Activated CD8-positive, alpha-beta memory T cell treated with anti-CD3 and anti-CD28 coated beads for 24 hours (primary cell): ENCODE measurements at regions not wholly inside any gene's neighbourhood (a gene's known extent, or its start where the extent isn't known, plus 50 kb on each side); places are given as distances from the start of the nearest gene placed in this dataset.
"Not testable (repeated sequence)": the region's sequence is repeated elsewhere in the genome, so short reads cannot be mapped to it uniquely, and the experiment has no call there.

ENCODE experiments used
- DNase-seq: peaks from one replicate; pipeline ENCODE4 v3.0.0-alpha.2; 2020

DNA sequence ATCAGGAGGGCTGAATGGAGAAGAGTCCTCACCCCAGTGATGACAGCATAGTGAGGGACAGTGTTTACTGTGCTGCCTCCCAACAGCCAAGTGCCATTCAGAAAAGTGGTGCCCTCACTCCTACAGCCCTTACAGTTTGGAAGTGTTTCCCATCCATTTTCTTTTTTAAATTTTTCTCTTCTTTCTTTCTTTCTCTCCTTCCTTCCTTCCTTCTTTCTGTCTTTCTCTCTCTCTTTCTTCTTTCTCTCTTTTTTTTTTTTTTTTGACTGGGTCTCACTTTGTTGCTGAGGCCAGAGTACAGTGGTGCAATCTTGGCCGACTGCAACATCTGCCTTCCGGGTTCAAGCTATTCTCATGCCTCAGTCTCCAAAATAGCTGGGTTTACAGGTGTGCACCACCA, 755.3 kb downstream of the UQCRFS1 start:
- DNase-seq, result no peak

DNA sequence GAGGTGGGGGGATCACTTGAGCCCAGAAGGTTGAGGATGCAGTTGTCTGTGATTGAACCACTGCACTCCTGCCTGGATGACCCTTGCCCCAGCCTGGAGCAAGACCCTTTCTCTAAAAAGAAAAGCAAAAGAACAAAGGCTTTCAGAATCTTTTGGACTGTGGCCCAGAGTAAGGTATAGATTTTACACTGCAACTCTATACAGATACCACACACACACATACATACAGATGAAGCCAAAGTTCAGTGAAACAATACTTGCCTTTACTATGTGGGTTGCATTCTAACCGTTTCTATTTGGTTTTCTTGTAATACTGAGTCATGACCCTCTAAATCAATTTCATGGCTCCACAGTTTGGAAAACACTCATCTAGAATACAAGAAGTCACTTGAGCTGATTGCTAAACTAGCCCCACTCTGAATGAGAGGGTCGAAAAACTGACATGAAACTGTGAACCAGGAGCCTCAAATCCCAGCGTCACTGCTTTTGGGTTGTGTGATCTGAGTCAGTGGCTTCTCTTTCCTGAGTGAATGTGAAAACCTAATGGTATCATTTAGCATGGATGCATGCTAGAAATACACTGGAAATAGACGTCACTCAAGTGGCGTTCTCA, 756.1 kb downstream of the UQCRFS1 start:
- DNase-seq, result no peak

DNA sequence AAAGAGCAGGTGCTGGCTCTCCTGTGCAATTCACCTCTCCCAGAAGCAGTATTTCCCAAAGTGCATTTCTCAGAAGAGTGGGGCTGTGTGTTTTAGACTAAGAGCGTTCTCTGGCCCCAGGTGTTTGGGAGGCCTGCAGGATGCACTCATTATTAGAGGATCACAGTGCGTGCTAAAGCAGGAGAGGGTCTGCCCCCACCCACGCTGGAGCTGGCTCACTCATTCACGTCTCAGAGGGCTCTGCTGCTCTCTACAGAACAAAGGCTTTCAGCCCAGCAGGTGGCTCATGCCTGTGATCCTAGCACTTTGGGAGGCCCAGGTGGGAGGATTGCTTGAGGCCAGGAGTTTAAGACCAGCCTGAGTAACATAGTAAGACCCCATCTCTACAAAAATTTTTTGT, 756.7 kb downstream of the UQCRFS1 start:
- DNase-seq, result no peak

DNA sequence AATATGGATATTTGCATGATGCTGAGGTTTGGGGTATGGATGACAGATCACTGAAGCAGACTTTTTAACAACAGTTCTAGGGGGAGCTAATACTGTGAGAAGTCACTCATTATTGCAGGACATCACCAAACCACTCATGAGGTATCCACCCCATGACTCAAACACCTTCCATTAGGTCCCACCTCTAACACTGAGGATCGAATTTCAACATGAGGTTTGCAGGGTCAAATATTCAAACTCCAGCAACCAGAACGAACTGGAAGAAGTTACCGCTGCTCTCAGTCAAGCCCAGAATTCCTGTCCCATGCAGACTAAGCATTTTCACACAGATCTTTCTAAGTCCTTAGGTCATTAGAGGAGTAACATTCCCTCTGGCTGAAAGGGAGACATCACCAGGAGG, 758.9 kb downstream of the UQCRFS1 start:
- DNase-seq, result no peak

DNA sequence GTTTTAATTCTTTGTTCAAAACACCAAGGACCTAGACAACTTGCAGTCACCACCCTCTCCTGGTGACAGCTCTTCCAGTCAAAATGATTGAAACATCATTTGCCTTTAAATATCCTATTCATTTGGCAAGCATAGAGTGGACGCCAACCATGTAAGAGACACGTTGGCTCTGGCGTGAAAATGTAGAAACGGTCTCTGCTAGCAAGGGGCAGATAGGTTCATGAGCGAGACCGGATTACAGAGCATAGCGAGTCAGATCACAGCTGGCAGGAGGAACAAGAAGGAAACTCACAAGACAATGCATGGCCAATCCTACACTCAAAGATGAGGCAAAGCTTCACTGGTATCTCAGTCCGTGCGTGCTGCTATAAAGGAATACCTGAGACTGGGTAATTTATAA, 759.5 kb downstream of the UQCRFS1 start:
- no peak for DNase-seq

DNA sequence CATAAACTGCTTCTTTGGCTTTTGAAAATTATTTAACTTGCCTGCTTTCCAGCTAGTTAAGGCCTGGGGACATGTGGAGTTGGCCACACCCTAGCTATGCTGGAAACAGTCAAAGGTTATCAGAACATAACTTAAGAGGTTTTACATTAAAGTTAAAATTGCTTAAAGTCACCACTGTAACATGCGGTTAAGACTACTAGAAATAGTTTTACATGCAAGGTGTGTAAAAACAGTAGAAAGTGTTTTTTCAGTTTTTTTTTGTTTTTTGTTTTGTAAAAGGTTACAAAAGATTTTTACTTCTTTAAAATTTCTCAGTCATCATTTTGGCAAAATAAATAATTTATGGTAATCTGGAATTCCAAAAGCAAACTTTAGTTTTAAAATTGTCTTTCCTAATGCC, 763.1 kb downstream of the UQCRFS1 start:
- no peak for DNase-seq

DNA sequence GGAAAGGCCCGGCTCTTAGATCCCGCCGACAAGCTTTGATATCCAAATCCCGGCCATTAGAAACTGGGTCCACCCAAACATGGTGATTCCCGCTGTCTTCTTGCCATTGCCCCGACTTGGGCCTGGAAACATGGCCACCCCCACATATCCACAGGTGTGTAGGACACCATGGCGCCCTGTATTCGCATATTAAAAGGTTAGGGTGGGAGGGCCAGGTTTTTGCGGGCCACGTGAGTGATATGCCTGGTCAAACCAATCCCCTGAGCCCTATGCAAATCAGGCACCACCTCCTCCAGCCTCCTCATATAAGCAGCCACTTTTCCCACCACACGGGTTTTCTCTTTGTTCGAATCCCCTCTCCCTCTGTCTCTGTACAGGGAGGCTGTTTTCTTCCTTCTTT, 766.4 kb downstream of the UQCRFS1 start:
- no peak for DNase-seq

DNA sequence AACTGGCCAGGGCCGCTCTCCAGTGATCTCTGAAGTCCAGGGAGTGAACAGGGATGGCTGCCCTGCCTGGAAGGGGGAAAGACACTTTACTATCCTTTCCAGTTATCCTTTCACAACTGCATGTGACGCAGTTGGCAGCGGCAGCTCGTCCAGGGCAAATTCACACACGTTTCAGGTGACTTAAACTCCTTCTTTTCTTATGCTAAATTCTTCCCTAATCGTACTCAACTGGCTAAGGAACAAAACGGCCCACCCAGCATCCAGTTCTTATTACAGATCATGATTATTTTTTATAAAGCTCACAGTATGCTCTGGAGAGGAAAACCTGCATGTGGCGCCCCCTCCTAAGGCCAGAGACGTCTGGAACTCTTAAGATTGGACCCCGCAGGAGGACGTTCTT, 767.1 kb downstream of the UQCRFS1 start:
- DNase-seq, result no peak

DNA sequence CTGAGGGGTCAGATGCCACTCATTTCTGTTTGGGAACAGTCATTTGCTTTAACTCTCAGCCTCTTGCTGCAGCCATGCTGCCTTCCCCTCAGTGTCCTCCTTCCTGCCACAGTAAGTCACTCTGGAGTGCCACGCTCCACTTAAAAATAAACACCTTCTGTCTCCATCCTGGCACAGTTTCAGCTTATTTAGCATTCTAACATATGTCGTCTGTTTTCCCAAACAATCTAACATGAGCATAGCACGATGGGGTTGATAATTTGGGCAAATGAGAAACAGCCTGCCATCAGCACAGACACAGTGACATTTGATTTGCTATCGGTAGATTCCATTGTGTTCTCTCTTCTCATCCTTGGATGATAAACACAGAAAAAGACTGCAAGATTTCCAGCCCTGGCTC, 768.6 kb downstream of the UQCRFS1 start:
- no peak for DNase-seq

DNA sequence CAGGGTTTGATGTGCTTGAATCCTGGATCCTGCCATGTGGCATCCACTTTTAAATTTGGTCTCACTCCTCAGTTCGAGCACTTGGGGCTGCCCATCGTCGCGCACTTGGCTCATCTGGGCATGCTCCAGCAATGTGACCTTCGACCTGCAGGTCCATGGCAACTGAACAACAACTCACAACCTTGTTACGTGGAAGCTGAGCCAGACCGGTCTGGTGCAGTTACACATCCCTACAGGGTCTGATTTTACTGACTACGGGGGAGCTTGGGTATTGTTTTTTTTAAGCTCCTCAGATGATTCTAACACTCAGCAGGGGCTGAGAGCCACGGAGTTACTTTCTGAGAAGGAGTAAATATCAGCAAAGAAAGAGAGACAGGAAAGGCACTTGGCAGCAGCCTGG, 769.6 kb downstream of the UQCRFS1 start:
- DNase-seq, result no peak

DNA sequence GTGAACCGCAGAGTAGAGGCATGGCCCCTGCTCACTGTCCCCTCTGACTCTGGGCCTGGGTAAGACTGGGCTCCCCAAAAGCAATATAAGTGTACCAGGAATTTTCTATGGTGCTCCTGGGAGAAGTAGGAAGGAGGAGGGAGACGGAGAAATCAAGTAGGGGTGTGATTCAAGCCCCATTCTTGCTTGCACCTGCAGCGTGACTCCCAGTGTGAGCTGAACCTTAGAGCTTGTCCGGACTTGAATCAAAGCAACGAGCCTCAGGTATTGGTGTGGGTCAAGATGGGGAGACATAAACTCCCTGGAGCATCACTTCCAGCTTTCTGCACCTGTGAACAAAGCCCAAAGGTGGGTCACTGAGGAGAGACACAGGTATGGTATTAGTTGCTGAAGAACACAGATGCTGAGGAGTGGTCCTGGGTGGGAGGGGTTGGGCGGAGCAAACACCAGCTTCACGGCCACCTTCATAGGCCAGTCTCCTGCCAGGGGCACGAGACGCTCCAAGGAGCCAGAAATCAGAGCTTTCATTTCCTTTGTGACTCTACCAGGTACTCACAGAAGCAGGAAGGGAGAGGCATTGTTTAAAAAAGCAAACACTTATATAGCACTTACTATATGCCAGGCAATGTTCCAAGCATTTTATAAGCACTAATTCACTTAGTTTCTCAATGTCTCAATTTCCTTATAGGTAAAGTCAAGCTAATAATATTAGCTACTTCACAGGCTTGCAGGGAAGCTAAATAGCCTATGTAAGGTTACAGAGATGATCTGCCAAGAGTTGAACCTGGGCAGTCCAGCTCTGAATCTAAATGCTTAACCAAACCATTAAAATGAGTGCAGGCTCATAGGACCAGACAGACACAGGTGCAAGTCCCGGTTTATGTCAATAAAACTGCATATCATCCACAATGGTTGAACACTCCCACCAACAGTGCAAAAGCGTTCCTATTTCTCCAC, 775.3 kb downstream of the UQCRFS1 start:
- DNase-seq, result no peak

DNA sequence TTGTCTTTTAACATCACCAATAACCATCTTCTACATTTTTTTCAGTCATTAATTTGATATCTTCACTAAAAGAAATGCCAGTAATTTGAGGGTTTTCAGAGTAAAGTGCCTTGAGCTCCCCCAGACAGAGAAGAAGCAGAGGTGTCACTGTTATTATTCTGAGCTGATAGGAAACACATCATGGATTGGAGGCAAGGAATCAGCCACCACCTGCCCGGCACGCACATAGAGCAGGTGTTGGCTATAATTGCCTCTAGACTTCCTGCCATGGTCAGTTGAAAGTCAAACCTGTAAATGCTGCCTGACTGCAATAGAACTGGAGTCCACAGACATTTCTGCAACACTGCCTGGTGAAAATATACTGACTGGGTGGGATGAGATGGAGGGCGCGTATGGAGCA, 776.6 kb downstream of the UQCRFS1 start:
- DNase-seq, result no peak

DNA sequence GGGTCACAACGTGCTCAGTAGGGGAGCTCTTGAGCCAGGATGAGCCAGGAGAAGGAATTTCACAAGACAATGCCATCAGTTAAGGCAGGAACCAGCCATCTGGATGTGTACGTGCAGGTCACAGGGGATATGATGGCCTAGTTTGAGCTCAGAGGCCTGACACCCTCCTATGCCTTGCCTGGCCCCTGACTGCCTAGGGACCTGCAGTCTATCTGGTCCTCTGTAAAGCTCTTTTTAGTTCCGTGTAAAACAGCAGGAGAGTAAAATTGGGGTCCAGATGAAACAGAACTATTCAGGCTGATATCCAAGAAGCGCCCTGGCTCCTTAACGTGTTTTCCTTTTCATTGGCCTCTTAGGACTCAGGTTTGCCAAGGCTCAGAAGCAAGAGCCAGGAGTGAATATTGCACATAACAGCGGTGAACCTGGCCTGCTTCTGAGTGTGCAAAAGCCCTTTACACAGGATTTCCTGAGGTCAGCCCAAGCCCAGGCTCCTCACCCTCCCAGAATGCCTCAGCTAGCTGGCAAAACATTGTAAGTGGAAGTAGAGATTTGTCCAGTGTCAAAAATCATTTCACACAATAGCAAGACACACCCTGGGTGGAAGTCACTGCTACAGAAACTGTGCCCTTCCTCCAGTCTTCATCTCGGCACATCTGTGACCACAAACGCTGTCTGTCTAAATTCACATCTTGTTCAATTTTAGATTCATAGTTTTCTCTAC, 777.2 kb downstream of the UQCRFS1 start:
- DNase-seq, result no peak

DNA sequence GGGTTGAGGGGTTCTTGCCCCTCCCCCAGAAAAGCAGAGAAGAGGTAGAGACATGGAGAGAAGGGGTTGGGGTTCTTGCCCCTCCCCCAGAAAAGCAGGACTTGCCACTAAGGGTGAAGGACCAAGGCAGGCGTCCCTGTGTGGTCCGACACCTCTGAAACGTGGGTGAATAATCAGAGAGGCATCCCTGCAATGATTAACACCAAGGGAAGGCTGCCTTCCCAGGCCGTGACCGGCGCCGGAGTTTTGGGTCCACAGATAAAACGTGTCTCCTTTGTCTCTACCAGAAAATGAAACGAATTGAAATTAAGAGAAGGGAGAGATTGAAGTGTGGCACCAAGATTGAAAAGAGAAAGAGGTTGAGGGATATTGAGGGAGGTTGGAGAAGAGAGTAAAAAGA, 778.2 kb downstream of the UQCRFS1 start:
- DNase-seq, result not testable (repeated sequence)

DNA sequence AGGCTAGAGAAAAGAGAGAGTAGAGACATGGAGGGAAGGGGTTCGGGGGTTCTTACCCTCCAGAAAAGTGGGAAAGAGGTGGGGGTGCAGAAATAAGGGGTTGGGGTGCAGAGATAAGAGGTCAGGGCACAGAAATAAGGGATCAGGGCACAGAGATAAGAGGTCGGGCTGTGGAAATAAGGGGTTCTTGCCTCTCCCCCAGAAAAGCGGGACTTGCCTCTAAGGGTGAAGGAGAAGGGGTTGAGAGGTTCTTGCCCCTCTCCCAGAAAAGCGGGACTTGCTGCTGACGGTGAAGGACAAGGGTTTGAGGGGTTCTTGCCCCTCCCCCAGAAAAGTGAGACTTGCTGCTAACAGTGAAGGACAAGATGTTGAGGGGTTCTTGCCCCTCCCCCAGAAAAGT, 778.6 kb downstream of the UQCRFS1 start:
- not testable (repeated sequence) for DNase-seq

DNA sequence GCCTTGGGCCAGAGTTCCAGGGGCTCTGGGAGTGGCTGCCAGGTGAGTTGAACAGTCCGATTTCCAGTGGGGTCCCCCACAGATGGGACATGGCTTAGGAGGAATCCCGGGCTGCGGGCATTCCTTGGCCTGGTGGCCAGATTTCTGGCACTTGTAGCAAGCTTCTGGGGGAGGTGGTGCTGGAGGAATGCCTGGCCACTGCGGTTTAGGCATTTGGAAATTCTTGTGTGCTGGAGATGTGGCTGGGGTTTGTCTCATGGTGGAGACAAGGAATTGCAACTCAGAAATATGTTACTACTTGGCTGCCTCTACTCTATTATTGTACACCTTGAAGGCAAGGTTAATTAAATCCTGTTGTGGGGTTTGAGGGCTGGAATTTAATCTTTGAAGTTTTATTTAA, 779.8 kb downstream of the UQCRFS1 start:
- DNase-seq, result not testable (repeated sequence)

DNA sequence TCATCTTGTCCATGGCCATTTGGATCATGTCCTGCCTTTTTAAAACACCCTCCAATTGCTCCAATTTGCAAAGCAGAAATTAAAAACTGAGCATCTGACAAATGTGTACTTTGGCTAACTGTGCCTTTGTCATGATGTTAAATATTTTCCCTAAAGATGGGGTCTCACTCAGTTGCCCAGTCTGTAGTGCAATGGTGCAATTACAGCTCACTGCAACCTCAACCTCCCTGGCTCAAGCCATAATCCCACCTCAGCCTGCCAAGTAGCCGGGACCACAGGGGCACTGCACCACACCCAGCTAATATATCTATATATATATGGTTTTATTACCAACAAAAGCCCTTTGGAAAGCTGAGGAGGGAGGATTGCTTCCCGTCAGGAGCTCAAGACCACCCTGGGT, 782.7 kb downstream of the UQCRFS1 start:
- no peak for DNase-seq

DNA sequence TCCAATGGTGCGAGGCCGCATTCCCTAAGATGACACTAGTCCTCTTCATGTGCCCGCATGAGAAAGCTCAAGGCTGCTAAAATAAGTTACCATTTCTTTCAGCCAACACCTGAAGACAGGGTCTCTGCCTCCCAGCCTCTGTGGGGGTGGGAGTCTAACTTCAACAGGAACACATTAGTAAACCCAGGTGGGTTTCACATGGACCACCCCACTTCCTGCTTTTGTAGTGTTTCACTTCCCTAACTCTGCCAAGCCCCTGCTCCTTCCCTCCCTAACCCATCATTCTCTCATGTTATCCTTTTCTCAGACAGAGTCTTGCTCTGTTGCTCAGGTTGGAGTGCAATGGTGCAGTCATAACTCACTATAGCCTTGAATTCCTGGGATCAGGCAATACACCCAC, 783.6 kb downstream of the UQCRFS1 start:
- DNase-seq, result no peak

DNA sequence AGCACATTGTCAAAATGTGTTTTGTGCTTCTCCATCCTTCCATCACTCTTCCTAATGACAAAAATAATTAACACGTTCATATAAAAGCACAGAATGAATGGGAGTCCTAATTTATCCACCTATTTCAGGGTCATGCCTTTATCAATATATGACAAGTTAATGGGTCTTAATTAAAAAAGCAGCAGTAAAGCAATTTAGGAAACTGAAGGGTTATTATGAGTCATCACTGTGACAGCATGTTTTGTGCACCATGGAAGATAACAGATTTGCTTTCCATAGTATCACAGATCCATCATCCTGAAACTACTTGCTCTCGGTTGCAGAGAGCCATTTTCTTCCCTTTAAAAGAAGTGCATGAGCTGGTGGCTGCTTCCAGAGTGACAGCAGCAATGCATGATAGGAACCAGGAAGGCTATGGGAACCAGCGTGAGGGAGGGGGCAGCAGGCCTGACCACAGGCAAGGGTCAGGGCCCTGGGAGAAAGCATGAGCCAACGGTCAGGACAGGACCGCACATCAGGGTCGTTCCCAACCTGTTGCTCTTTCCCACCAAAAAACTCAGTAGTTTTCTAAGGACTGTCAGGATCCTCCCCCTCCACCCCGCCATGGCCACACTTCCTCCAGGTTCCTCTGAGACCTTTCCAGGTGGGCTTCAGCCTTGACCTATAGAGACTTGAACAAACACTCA, 784.1 kb downstream of the UQCRFS1 start:
- DNase-seq, result no peak

DNA sequence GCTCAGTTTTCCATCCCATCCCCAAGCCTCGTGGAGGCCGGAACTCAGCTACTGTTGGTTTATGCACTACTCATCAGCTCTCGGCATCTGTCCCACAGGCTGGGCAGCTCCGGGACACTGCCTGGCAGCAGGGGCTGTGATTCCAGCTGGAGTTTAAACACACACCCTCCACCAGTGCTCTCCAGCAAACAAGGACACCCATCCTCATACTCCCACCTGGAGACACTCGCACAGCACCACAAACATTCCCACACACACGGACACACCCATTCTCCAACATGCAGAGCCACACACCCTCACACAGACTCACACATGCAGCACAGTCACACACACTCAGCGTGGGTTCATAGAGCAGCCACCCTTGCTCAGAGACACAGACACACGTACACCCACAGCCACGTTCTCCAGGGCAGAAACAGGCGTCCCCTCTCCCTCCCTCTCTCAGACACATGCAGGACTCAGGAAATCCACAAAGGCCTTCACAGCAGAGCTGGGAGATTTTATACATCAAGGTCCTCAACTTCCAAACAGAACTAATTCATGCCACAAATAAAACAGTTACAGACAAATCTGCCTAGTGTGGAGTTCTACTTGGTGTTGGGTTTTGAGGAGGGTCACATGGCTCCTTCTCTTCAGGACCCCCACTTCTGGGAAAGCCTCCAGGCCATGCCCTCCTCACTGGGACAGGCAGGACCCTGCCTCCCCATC, 785.4 kb downstream of the UQCRFS1 start:
- no peak for DNase-seq

DNA sequence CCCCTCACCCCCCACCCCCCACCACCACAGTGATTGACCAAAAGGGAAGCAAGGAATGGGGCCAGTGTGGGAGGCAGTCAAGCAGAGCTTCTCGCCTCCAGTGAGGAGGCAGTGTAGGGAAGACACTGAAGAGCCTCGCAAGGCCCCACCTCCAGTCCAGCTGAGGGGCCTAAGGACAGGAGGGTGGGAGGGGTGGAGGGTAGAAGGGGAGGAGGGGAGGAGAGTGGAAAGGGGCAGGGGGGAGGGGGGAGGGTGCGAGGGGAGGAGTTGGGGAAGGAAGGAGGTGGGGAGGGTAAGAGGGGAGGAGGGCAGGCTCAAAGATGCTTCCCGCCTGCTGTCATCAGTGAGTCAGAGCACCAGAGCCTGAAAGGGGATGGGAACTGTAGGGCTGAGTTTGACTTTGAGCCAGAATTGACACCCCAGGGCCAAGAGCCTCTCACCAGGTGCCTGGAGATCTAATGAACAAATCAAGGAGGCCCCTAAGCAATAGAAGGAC, 786.2 kb downstream of the UQCRFS1 start:
- no peak for DNase-seq

DNA sequence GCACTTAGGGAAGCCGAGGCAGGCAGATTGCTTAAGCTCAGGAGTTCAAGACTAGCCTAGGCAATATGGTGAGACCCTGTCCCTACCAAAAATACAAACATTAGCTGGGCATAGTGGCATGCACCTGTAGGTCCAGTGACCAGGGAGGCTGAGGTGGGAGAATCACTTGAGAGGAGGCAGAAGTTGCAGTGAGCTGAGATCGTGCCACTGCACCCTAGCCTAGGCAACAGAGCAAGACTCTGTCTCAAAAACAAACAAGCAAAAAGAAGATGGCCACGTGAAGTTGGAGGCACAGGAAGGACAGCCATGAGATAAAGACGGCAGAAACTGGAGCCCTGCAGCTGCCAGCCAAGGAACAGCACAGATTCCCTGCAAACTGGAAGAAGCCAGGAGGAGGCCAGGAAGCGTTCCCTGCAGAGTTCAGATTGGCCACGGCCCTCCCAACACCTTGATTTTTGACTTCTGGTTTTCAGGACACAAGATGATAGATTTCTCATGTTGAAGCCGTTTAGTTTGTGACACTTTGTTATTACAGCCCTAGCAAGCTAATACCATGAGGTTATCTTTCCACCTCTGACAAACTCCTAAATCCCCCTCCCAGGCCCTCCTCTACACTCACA, 786.7 kb downstream of the UQCRFS1 start:
- no peak for DNase-seq
